Osteoblast (primary cell): ENCODE measurements at regions not wholly inside any gene's neighbourhood (a gene's known extent, or its start where the extent isn't known, plus 50 kb on each side); places are given as distances from the start of the nearest gene placed in this dataset.

Experiments
- DNase-seq: peaks from one replicate; pipeline ENCODE4 v3.0.0; 2011; ENCODE audit warnings: low spot score, mixed read lengths; ENCODE audit not compliant: insufficient read length; ENCODE audit errors: missing footprints
- H2AFZ ChIP-seq: 2 replicates; pipeline ENCODE4 v1.6.0; 2011; ENCODE audit warnings: mild to moderate bottlenecking, low read length
- H3K27ac ChIP-seq: 2 replicates; pipeline ENCODE4 v1.5.1; 2011; ENCODE audit warnings: mild to moderate bottlenecking, low read depth, low read length, moderate library complexity
- H3K27me3 ChIP-seq: 2 replicates; pipeline ENCODE4 v1.6.0; 2012; ENCODE audit warnings: mild to moderate bottlenecking, control low read depth, inconsistent platforms, low read length, moderate library complexity; ENCODE audit not compliant: insufficient read depth
- H3K36me3 ChIP-seq: 2 replicates; pipeline ENCODE4 v1.5.1; 2011; ENCODE audit warnings: mild to moderate bottlenecking, low read length, control low read depth, moderate library complexity; ENCODE audit not compliant: insufficient read depth
- H3K4me1 ChIP-seq: 2 replicates; pipeline ENCODE4 v1.5.1; 2011; ENCODE audit warnings: mild to moderate bottlenecking, low read length, control low read depth, moderate library complexity; ENCODE audit not compliant: insufficient read depth
- H3K4me2 ChIP-seq: 2 replicates; pipeline ENCODE4 v1.6.0; 2011; ENCODE audit warnings: mild to moderate bottlenecking, low read length; ENCODE audit not compliant: insufficient read depth
- H3K4me3 ChIP-seq: fragments of 200-600 bp; sonication (generic); 3 replicates; pipeline ENCODE4 v1.5.1; 2012; ENCODE audit warnings: mild to moderate bottlenecking, low read length, inconsistent platforms; ENCODE audit not compliant: insufficient read depth
- H3K79me2 ChIP-seq: 2 replicates; pipeline ENCODE4 v1.6.0; 2012; ENCODE audit warnings: mild to moderate bottlenecking, low read length, control low read depth, inconsistent platforms; ENCODE audit not compliant: insufficient read depth
- H3K9me3 ChIP-seq: 2 replicates; pipeline ENCODE4 v1.5.1; 2011; ENCODE audit warnings: low read depth, low read length, control low read depth
- H4K20me1 ChIP-seq: 2 replicates; pipeline ENCODE4 v1.6.0; 2012; ENCODE audit warnings: mild to moderate bottlenecking, low read length, control low read depth; ENCODE audit not compliant: insufficient read depth
- TF ChIP-seq, protein P1 (sequence below): IDR thresholded peaks from 2 replicates; pipeline ENCODE4 v1.5.1; 2011; ENCODE audit warnings: mild to moderate bottlenecking, low read depth, low read length, moderate library complexity; ENCODE audit errors: extremely low read depth

- H2AFZ ChIP-seq: no peak overlapping the region
- H4K20me1 ChIP-seq: no peaks in the 10 kb centered on the region
- H3K4me1 ChIP-seq: peaks cover 7% of the 10 kb centered on the region
- H3K79me2 ChIP-seq: no peaks in the 10 kb centered on the region
- no peak overlapping the region for H3K27ac ChIP-seq
- H3K4me3 ChIP-seq: no peak overlapping the region
- no peaks in the 10 kb centered on the region for H3K9me3 ChIP-seq
- no peaks in the 10 kb centered on the region for H3K27me3 ChIP-seq
- no peaks in the 10 kb centered on the region for H3K36me3 ChIP-seq
- DNase-seq: no peak
- TF ChIP-seq, protein P1, sequence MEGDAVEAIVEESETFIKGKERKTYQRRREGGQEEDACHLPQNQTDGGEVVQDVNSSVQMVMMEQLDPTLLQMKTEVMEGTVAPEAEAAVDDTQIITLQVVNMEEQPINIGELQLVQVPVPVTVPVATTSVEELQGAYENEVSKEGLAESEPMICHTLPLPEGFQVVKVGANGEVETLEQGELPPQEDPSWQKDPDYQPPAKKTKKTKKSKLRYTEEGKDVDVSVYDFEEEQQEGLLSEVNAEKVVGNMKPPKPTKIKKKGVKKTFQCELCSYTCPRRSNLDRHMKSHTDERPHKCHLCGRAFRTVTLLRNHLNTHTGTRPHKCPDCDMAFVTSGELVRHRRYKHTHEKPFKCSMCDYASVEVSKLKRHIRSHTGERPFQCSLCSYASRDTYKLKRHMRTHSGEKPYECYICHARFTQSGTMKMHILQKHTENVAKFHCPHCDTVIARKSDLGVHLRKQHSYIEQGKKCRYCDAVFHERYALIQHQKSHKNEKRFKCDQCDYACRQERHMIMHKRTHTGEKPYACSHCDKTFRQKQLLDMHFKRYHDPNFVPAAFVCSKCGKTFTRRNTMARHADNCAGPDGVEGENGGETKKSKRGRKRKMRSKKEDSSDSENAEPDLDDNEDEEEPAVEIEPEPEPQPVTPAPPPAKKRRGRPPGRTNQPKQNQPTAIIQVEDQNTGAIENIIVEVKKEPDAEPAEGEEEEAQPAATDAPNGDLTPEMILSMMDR: no peak
- H3K4me2 ChIP-seq: no peak overlapping the region
These were observed 99.9 kb downstream of the BANF2 start for GRCh38 chr20:17799575-17800227.

GRCh38 chr20:17798601-17799000, 98.8 kb downstream of the BANF2 start:
- Histone ChIP-seq H3K4me2 (no peak overlapping the region), H3K4me3 (no peak overlapping the region), H3K79me2 (no peaks in the 10 kb centered on the region), H3K27me3 (no peaks in the 10 kb centered on the region), H4K20me1 (no peaks in the 10 kb centered on the region), H3K36me3 (no peaks in the 10 kb centered on the region), H3K27ac (no peak overlapping the region), H3K9me3 (no peaks in the 10 kb centered on the region), H3K4me1 (peaks cover 7% of the 10 kb centered on the region), H2AFZ (no peak overlapping the region)
- no peak for DNase-seq
- TF ChIP-seq, protein P1: no peak

DNA sequence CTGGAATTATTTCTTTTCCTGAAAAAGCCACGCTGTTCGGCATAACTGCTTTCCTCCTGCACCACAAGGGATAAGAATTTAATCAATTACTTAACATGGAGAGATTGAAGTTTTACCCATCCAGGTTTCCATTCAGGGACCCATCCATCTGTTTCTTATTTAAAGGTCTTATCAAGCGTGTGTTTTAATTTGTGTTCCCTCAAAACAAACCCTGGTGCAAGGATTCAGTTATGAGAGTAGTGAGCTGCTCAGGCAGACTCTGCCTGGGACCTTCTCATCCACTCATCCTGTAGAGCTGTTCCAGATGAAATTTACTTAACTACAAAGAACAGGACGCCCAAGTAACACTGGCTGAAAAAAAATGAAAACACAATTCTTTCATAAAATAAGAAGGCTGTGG, 97.8 kb downstream of the BANF2 start:
- TF ChIP-seq, protein P1: no peak
- Histone ChIP-seq H2AFZ (no peak overlapping the region), H3K9me3 (no peaks in the 10 kb centered on the region), H3K4me1 (peaks cover 7% of the 10 kb centered on the region), H3K4me2 (no peak overlapping the region), H3K27me3 (no peaks in the 10 kb centered on the region), H3K27ac (no peak overlapping the region), H4K20me1 (no peaks in the 10 kb centered on the region), H3K36me3 (no peaks in the 10 kb centered on the region), H3K79me2 (no peaks in the 10 kb centered on the region), H3K4me3 (no peak overlapping the region)
- no peak for DNase-seq

DNA sequence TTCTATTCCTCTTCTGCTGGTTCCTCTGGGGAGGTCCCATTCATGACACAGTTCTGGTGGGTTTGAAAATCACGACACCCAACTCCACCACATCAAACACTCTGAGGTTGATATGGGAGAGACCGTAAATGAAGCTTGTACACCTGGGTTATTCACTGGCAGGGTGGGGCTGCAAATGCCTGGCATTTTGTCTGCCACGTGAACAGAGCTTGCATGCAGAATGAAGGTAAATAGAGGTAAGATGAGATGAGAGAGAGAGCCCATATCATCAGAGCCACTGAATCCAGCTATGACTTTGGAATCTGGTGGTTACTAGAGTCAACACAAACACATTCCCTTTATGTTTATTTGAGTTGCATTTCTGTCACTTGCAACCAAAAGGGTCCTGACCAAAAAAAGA, 97.4 kb downstream of the BANF2 start:
- no peaks in the 10 kb centered on the region for H3K36me3 ChIP-seq
- no peak overlapping the region for H2AFZ ChIP-seq
- no peak for DNase-seq
- no peak overlapping the region for H3K4me2 ChIP-seq
- H3K4me3 ChIP-seq: no peak overlapping the region
- peaks cover 7% of the 10 kb centered on the region for H3K4me1 ChIP-seq
- H3K9me3 ChIP-seq: no peaks in the 10 kb centered on the region
- H4K20me1 ChIP-seq: no peaks in the 10 kb centered on the region
- TF ChIP-seq, protein P1: no peak
- no peak overlapping the region for H3K27ac ChIP-seq
- H3K79me2 ChIP-seq: no peaks in the 10 kb centered on the region
- H3K27me3 ChIP-seq: no peaks in the 10 kb centered on the region
